ENCODE measurements at regions not wholly inside any gene's neighbourhood (a gene's known extent, or its start where the extent isn't known, plus 50 kb on each side); places are given as distances from the start of the nearest gene placed in this dataset.
"Not testable (repeated sequence)": the region's sequence is repeated elsewhere in the genome, so short reads cannot be mapped to it uniquely, and the experiment has no call there.

DNA sequence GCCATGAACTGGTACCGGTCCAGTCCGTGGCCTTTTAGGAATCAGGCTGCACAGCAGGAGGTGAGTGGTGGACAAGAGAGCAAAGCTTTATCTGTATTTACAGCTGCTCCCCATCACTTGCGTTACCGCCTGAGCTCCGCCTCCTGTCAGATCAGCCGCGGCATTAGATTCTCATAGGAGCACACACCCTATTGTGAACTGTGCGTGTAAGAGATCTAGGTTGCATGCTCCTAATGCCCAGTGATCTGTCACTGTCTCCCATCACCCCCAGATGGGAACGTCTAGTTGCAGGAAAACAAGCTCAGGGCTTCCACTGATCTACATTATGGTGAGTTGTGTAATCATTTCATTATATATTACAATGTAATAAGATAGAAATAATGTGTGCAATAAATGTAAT is 319.9 kb upstream of the NOTCH2NLA start:
- TF ChIP-seq, protein P1, sequence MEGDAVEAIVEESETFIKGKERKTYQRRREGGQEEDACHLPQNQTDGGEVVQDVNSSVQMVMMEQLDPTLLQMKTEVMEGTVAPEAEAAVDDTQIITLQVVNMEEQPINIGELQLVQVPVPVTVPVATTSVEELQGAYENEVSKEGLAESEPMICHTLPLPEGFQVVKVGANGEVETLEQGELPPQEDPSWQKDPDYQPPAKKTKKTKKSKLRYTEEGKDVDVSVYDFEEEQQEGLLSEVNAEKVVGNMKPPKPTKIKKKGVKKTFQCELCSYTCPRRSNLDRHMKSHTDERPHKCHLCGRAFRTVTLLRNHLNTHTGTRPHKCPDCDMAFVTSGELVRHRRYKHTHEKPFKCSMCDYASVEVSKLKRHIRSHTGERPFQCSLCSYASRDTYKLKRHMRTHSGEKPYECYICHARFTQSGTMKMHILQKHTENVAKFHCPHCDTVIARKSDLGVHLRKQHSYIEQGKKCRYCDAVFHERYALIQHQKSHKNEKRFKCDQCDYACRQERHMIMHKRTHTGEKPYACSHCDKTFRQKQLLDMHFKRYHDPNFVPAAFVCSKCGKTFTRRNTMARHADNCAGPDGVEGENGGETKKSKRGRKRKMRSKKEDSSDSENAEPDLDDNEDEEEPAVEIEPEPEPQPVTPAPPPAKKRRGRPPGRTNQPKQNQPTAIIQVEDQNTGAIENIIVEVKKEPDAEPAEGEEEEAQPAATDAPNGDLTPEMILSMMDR (IDR thresholded peaks at IDR 0.05), result not testable (repeated sequence)
- TF ChIP-seq, protein P2, sequence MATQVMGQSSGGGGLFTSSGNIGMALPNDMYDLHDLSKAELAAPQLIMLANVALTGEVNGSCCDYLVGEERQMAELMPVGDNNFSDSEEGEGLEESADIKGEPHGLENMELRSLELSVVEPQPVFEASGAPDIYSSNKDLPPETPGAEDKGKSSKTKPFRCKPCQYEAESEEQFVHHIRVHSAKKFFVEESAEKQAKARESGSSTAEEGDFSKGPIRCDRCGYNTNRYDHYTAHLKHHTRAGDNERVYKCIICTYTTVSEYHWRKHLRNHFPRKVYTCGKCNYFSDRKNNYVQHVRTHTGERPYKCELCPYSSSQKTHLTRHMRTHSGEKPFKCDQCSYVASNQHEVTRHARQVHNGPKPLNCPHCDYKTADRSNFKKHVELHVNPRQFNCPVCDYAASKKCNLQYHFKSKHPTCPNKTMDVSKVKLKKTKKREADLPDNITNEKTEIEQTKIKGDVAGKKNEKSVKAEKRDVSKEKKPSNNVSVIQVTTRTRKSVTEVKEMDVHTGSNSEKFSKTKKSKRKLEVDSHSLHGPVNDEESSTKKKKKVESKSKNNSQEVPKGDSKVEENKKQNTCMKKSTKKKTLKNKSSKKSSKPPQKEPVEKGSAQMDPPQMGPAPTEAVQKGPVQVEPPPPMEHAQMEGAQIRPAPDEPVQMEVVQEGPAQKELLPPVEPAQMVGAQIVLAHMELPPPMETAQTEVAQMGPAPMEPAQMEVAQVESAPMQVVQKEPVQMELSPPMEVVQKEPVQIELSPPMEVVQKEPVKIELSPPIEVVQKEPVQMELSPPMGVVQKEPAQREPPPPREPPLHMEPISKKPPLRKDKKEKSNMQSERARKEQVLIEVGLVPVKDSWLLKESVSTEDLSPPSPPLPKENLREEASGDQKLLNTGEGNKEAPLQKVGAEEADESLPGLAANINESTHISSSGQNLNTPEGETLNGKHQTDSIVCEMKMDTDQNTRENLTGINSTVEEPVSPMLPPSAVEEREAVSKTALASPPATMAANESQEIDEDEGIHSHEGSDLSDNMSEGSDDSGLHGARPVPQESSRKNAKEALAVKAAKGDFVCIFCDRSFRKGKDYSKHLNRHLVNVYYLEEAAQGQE (IDR thresholded peaks at IDR 0.05; ENCODE audit: insufficient read depth in 1 of 2, low read depth in 2 of 2, low read length in 1 of 2), result not testable (repeated sequence)
- not testable (repeated sequence) for TF ChIP-seq POLR2AphosphoS5 (IDR thresholded peaks at IDR 0.05; ENCODE audit: low read depth, low read length)
